H9 (cell line): ENCODE measurements at regions not wholly inside any gene's neighbourhood (a gene's known extent, or its start where the extent isn't known, plus 50 kb on each side); places are given as distances from the start of the nearest gene placed in this dataset.

Experiments
- DNase-seq: peaks from one replicate; pipeline ENCODE4 v3.0.0-alpha.2; 2017
- H2AFZ ChIP-seq: one replicate; pipeline ENCODE4 v1.6.1; 2013; ENCODE audit warnings: mild to moderate bottlenecking, low read length, control low read depth, moderate library complexity
- H2AK5ac ChIP-seq: 2 replicates; pipeline ENCODE4 v1.6.1; 2013; ENCODE audit warnings: low read length, control low read depth, mixed read lengths; ENCODE audit not compliant: insufficient read length
- H2BK120ac ChIP-seq: one replicate; pipeline ENCODE4 v1.6.1; 2013; ENCODE audit warnings: low read depth, mild to moderate bottlenecking, low read length, control low read depth, inconsistent platforms; ENCODE audit not compliant: poor library complexity, severe bottlenecking
- H2BK12ac ChIP-seq: 2 replicates; pipeline ENCODE4 v1.6.1; 2013; ENCODE audit warnings: low read length, control low read depth, mixed read lengths, low read depth; ENCODE audit not compliant: insufficient read length
- H2BK15ac ChIP-seq: 2 replicates; pipeline ENCODE4 v1.6.1; 2013; ENCODE audit warnings: low read depth, low read length, control low read depth
- H2BK20ac ChIP-seq: one replicate; pipeline ENCODE4 v1.6.1; 2013; ENCODE audit warnings: low read depth, mild to moderate bottlenecking, low read length, control low read depth, inconsistent platforms; ENCODE audit not compliant: poor library complexity, severe bottlenecking
- H2BK5ac ChIP-seq: 2 replicates; pipeline ENCODE4 v1.6.1; 2013; ENCODE audit warnings: low read length, control low read depth, mixed read lengths; ENCODE audit not compliant: insufficient read length
- H3K14ac ChIP-seq: 2 replicates; pipeline ENCODE4 v1.6.1; 2013; ENCODE audit warnings: low read length, control low read depth; ENCODE audit not compliant: insufficient read depth
- H3K18ac ChIP-seq: 2 replicates; pipeline ENCODE4 v1.6.1; 2013; ENCODE audit warnings: low read depth, mild to moderate bottlenecking, mixed read lengths, low read length, control low read depth; ENCODE audit not compliant: insufficient read length
- H3K23ac ChIP-seq: 2 replicates; pipeline ENCODE4 v1.6.1; 2013; ENCODE audit warnings: low read length, control low read depth, mixed read lengths, low read depth; ENCODE audit not compliant: insufficient read length
- H3K23me2 ChIP-seq: 2 replicates; pipeline ENCODE4 v1.6.1; 2013; ENCODE audit warnings: low read depth, mild to moderate bottlenecking, mixed read lengths, low read length, control low read depth; ENCODE audit not compliant: insufficient read length, poor library complexity, severe bottlenecking
- H3K27ac ChIP-seq: 2 replicates; pipeline ENCODE4 v1.5.1; 2013; ENCODE audit warnings: low read length, control low read depth, mixed read lengths, low read depth; ENCODE audit not compliant: insufficient read length
- H3K27me3 ChIP-seq: 2 replicates; pipeline ENCODE4 v1.6.1; 2013; ENCODE audit warnings: low read length, control low read depth, inconsistent platforms; ENCODE audit not compliant: insufficient read depth
- H3K4ac ChIP-seq: 2 replicates; pipeline ENCODE4 v1.6.1; 2013; ENCODE audit warnings: low read depth, mild to moderate bottlenecking, control low read depth, inconsistent platforms, low read length, moderate library complexity
- H3K4me1 ChIP-seq: 2 replicates; pipeline ENCODE4 v1.6.1; 2013; ENCODE audit warnings: low read length, control low read depth, inconsistent platforms; ENCODE audit not compliant: insufficient read depth
- H3K4me2 ChIP-seq: 2 replicates; pipeline ENCODE4 v1.6.1; 2013; ENCODE audit warnings: low read length, control low read depth, mixed read lengths; ENCODE audit not compliant: insufficient read length, insufficient read depth
- H3K56ac ChIP-seq: 2 replicates; pipeline ENCODE4 v1.6.1; 2013; ENCODE audit warnings: low read depth, mild to moderate bottlenecking, mixed read lengths, low read length, control low read depth; ENCODE audit not compliant: insufficient read length
- H3K79me1 ChIP-seq: 2 replicates; pipeline ENCODE4 v1.6.1; 2013; ENCODE audit warnings: low read depth, mild to moderate bottlenecking, moderate library complexity, low read length, control low read depth, inconsistent platforms; ENCODE audit not compliant: insufficient read depth, poor library complexity, severe bottlenecking
- H3K79me2 ChIP-seq: 2 replicates; pipeline ENCODE4 v1.6.1; 2013; ENCODE audit warnings: low read length, control low read depth, inconsistent platforms; ENCODE audit not compliant: insufficient read depth
- H3K9ac ChIP-seq: 2 replicates; pipeline ENCODE4 v1.6.1; 2013; ENCODE audit warnings: low read length, control low read depth, mixed read lengths; ENCODE audit not compliant: insufficient read length; ENCODE audit errors: extremely low read depth
- H3K9me3 ChIP-seq: one replicate; pipeline ENCODE4 v1.6.1; 2013; ENCODE audit warnings: low read depth, low read length, inconsistent platforms; ENCODE audit not compliant: control insufficient read depth
- H3T11ph ChIP-seq: one replicate; pipeline ENCODE4 v1.6.1; 2013; ENCODE audit warnings: mild to moderate bottlenecking, low read length, control low read depth, inconsistent platforms
- H4K20me1 ChIP-seq: one replicate; pipeline ENCODE4 v1.6.1; 2013; ENCODE audit not compliant: control insufficient read depth, insufficient read length, insufficient read depth
- H4K5ac ChIP-seq: 2 replicates; pipeline ENCODE4 v1.6.1; 2013; ENCODE audit warnings: low read depth, mild to moderate bottlenecking, mixed read lengths, low read length, control low read depth; ENCODE audit not compliant: insufficient read length
- H4K8ac ChIP-seq: replicated peaks from 2 replicates; pipeline ENCODE4 v1.6.1; 2013; ENCODE audit warnings: low read length, control low read depth, mixed read lengths, low read depth; ENCODE audit not compliant: insufficient read length
- H4K91ac ChIP-seq: 2 replicates; pipeline ENCODE4 v1.6.1; 2013; ENCODE audit warnings: low read depth, mild to moderate bottlenecking, moderate library complexity, mixed read lengths, low read length, control low read depth; ENCODE audit not compliant: insufficient read length
- H3K27ac Mint-ChIP-seq, 3 experiments: 2 replicates in 2 of 3; 3 replicates in 1 of 3; pipeline ENCODE4 v1.8.0; 2020 to 2021; ENCODE audit warnings: mixed read lengths in 3 of 3, mild to moderate bottlenecking in 1 of 3, moderate library complexity in 1 of 3
- H3K27me3 Mint-ChIP-seq: 2 replicates; pipeline ENCODE4 v1.8.0; 2021; ENCODE audit warnings: low read depth, mild to moderate bottlenecking, moderate library complexity, mixed read lengths
- H3K36me3 Mint-ChIP-seq, 3 experiments: 2 replicates in 2 of 3; 3 replicates in 1 of 3; pipeline ENCODE4 v1.8.0; 2020 to 2021; ENCODE audit warnings: low read depth in 3 of 3, mixed read lengths in 3 of 3; ENCODE audit not compliant: insufficient read depth in 1 of 3
- H3K4me1 Mint-ChIP-seq, 2 experiments: 2 replicates each; pipeline ENCODE4 v1.8.0; 2020; ENCODE audit warnings: mixed read lengths in 2 of 2
- H3K4me3 Mint-ChIP-seq, 2 experiments: 2 replicates in 1 of 2; 3 replicates in 1 of 2; pipeline ENCODE4 v1.8.0; 2020 to 2021; ENCODE audit warnings: mild to moderate bottlenecking in 2 of 2, mixed read lengths in 2 of 2, moderate library complexity in 1 of 2
- H3K9me3 Mint-ChIP-seq, 2 experiments: 2 replicates in 1 of 2; 3 replicates in 1 of 2; pipeline ENCODE4 v1.8.0; 2020; ENCODE audit warnings: mild to moderate bottlenecking in 2 of 2, mixed read lengths in 2 of 2, moderate library complexity in 1 of 2
- CTCF ChIP-seq: fragments of 200-600 bp; sonication (generic); conservative IDR thresholded peaks from 3 replicates; pipeline ENCODE4 v1.8.0; 2021; ENCODE audit warnings: antibody characterized with exemption, mild to moderate bottlenecking
- WGBS: extraction: QIAGEN DNeasy Blood & Tissue Kit; methylation state at CpG from one replicate; pipeline ENCODE4 v1.1.7; 2013; ENCODE audit warnings: missing lambda C conversion rate, low lambda C conversion rate, mixed read lengths; ENCODE audit not compliant: insufficient read length; ENCODE audit errors: extremely low coverage; 5-methylcytosine and 5-hydroxymethylcytosine counted together

DNA sequence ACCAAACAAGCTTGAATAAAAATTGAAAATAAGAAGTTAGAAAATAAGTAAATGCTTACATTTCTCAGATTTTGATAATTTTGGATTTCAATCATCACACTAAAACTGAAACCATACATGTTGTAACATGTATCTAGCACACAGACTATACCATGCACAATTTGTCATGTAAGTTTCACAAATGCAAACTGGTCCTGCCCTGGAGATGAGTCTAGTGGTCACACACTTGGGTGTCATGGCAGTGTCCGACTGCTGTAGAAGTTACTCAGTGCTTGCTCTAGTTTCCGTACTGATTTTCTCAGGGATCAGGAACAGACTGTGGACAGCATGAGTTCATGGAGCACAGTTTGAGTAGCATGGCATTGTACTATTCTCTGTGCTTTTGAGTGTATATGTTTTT, 182.9 kb upstream of the RMP24 start:
- Histone ChIP-seq H3K4me2 (no peak overlapping the region), H3K79me2 (no peaks in the 10 kb centered on the region), H3K23ac (no peak overlapping the region), H2AFZ (no peak overlapping the region), H3T11ph (no peak overlapping the region), H2BK12ac (no peak overlapping the region), H3K14ac (no peak overlapping the region), H2BK5ac (no peak overlapping the region), H3K27ac (no peak overlapping the region), H3K56ac (no peak overlapping the region), H3K23me2 (no peaks in the 10 kb centered on the region), H3K9me3 (no peaks in the 10 kb centered on the region), H3K9ac (no peak overlapping the region), H3K79me1 (no peaks in the 10 kb centered on the region), H2BK120ac (no peak overlapping the region), H2BK20ac (no peak overlapping the region), H3K18ac (no peak overlapping the region), H2AK5ac (no peak overlapping the region), H3K27me3 (no peaks in the 10 kb centered on the region; the same call in 1 of the 2 replicates), H3K4me1 (no peaks in the 10 kb centered on the region), H4K91ac (no peak overlapping the region), H4K8ac (no peak overlapping the region), H3K4ac (no peak overlapping the region), H4K20me1 (no peaks in the 10 kb centered on the region), H4K5ac (no peak overlapping the region), H2BK15ac (no peak overlapping the region)
- DNase-seq, result no peak
- H3K36me3 Mint-ChIP-seq, result peaks cover 0 to 14% (median 10%) of the 10 kb centered on the region in 3 experiments; a peak in 4 of 7 replicates
- no peak for TF ChIP-seq CTCF
- H3K27ac Mint-ChIP-seq, result no peak overlapping the region
- no CpG with 5 or more reads among the region's 2 CpGs for whole genome bisulfite sequencing
- H3K4me3 Mint-ChIP-seq, result no peak overlapping the region
- H3K9me3 Mint-ChIP-seq, result peaks cover 13 to 15% of the 10 kb centered on the region in 2 experiments
- peaks cover 8 to 13% of the 10 kb centered on the region in 2 experiments for H3K4me1 Mint-ChIP-seq
- H3K27me3 Mint-ChIP-seq, result peaks cover 14% of the 10 kb centered on the region
